DOHH2 (cell line): ENCODE measurements at regions not wholly inside any gene's neighbourhood (a gene's known extent, or its start where the extent isn't known, plus 50 kb on each side); places are given as distances from the start of the nearest gene placed in this dataset.

ENCODE experiments used
- H3F3A ChIP-seq: fragments of 200-600 bp; sonication (generic), shearing (Covaris generic); 2 replicates; pipeline ENCODE4 v1.6.0; 2016; ENCODE audit warnings: antibody characterized with exemption, mild to moderate bottlenecking; ENCODE audit not compliant: control insufficient read depth, insufficient read depth
- H3K27ac ChIP-seq: fragments of 200-600 bp; sonication (generic); 2 replicates; pipeline ENCODE4 v1.5.1; 2014; ENCODE audit warnings: low read depth, mild to moderate bottlenecking, low read length, moderate library complexity
- H3K27me3 ChIP-seq: fragments of 200-600 bp; sonication (generic); 2 replicates; pipeline ENCODE4 v1.6.1; 2014; ENCODE audit warnings: mild to moderate bottlenecking, low read length, mixed read lengths; ENCODE audit not compliant: control insufficient read depth
- H3K36me3 ChIP-seq: fragments of 200-600 bp; sonication (generic); 2 replicates; pipeline ENCODE4 v1.6.1; 2014; ENCODE audit warnings: mild to moderate bottlenecking, low read length, moderate library complexity, mixed read lengths; ENCODE audit not compliant: control insufficient read depth
- H3K4me1 ChIP-seq: fragments of 200-600 bp; sonication (generic); 2 replicates; pipeline ENCODE4 v1.6.1; 2014; ENCODE audit warnings: mild to moderate bottlenecking, low read length, mixed read lengths; ENCODE audit not compliant: control insufficient read depth
- H3K4me2 ChIP-seq: fragments of 200-600 bp; sonication (generic); 2 replicates; pipeline ENCODE4 v1.6.0; 2014; ENCODE audit warnings: mild to moderate bottlenecking, low read length, moderate library complexity
- H3K4me3 ChIP-seq: fragments of 200-600 bp; sonication (generic); 2 replicates; pipeline ENCODE4 v1.5.1; 2014; ENCODE audit warnings: mild to moderate bottlenecking, low read length, mixed read lengths
- H3K79me2 ChIP-seq: fragments of 200-600 bp; sonication (generic); 2 replicates; pipeline ENCODE4 v1.6.1; 2014; ENCODE audit warnings: mild to moderate bottlenecking, low read length, mixed read lengths; ENCODE audit not compliant: control insufficient read depth
- H3K9me2 ChIP-seq: fragments of 200-600 bp; sonication (generic); replicated peaks from 2 replicates; pipeline ENCODE4 v1.6.1; 2014; ENCODE audit warnings: mild to moderate bottlenecking, low read length, mixed read lengths; ENCODE audit not compliant: control insufficient read depth
- H3K9me3 ChIP-seq: fragments of 200-600 bp; sonication (generic); 2 replicates; pipeline ENCODE4 v1.6.1; 2014; ENCODE audit warnings: antibody characterized with exemption, low read length, mixed read lengths; ENCODE audit not compliant: control insufficient read depth, insufficient read depth
- H4K20me1 ChIP-seq: fragments of 200-600 bp; sonication (generic); 2 replicates; pipeline ENCODE4 v1.6.0; 2014; ENCODE audit warnings: low read depth, mild to moderate bottlenecking, antibody characterized with exemption, low read length, moderate library complexity; ENCODE audit not compliant: control insufficient read depth, insufficient read depth
- EZH2phosphoT487 ChIP-seq: fragments of 200-600 bp; sonication (generic); IDR thresholded peaks from 2 replicates; pipeline ENCODE4 v1.6.1; 2017; ENCODE audit warnings: borderline replicate concordance, mild to moderate bottlenecking, antibody characterized with exemption, low read length, moderate library complexity, mixed read lengths
- TF ChIP-seq, protein P1 (sequence below): fragments of 200-600 bp; sonication (generic); IDR thresholded peaks from one replicate; pipeline ENCODE4 v1.5.1; 2014; ENCODE audit warnings: antibody characterized with exemption, mild to moderate bottlenecking, low read depth, low read length; ENCODE audit not compliant: poor library complexity, severe bottlenecking

GRCh38 chr14:84068288-84068687, 1461.7 kb upstream of the FLRT2 start:
- no peak overlapping the region for H3K4me2 ChIP-seq

GRCh38 chr14:84071061-84071460, 1458.9 kb upstream of the FLRT2 start:
- Histone ChIP-seq H3K4me3 (no peak overlapping the region), H3K36me3 (no peaks in the 10 kb centered on the region), H3F3A (no peaks in the 10 kb centered on the region), H4K20me1 (no peaks in the 10 kb centered on the region), H3K27ac (no peak overlapping the region), H3K4me1 (no peaks in the 10 kb centered on the region), H3K79me2 (no peaks in the 10 kb centered on the region), H3K9me2 (no peaks in the 10 kb centered on the region), H3K4me2 (no peak overlapping the region), H3K9me3 (no peaks in the 10 kb centered on the region), H3K27me3 (no peaks in the 10 kb centered on the region)
- TF ChIP-seq, protein P1, sequence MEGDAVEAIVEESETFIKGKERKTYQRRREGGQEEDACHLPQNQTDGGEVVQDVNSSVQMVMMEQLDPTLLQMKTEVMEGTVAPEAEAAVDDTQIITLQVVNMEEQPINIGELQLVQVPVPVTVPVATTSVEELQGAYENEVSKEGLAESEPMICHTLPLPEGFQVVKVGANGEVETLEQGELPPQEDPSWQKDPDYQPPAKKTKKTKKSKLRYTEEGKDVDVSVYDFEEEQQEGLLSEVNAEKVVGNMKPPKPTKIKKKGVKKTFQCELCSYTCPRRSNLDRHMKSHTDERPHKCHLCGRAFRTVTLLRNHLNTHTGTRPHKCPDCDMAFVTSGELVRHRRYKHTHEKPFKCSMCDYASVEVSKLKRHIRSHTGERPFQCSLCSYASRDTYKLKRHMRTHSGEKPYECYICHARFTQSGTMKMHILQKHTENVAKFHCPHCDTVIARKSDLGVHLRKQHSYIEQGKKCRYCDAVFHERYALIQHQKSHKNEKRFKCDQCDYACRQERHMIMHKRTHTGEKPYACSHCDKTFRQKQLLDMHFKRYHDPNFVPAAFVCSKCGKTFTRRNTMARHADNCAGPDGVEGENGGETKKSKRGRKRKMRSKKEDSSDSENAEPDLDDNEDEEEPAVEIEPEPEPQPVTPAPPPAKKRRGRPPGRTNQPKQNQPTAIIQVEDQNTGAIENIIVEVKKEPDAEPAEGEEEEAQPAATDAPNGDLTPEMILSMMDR, result no peak
- TF ChIP-seq EZH2phosphoT487, result no peak

More at GRCh38 chr14:84068288-84068687, 1461.7 kb upstream of the FLRT2 start:
- Histone ChIP-seq H3K27me3 (no peaks in the 10 kb centered on the region), H3F3A (no peaks in the 10 kb centered on the region), H3K79me2 (no peaks in the 10 kb centered on the region), H3K9me3 (no peaks in the 10 kb centered on the region), H3K4me1 (no peaks in the 10 kb centered on the region), H4K20me1 (no peaks in the 10 kb centered on the region), H3K27ac (no peak overlapping the region), H3K9me2 (no peaks in the 10 kb centered on the region), H3K4me3 (no peak overlapping the region), H3K36me3 (no peaks in the 10 kb centered on the region)
- TF ChIP-seq EZH2phosphoT487, result no peak
- TF ChIP-seq, protein P1, result no peak

- Histone ChIP-seq H3K4me2 (no peak overlapping the region), H3F3A (no peaks in the 10 kb centered on the region), H3K27me3 (no peaks in the 10 kb centered on the region), H4K20me1 (no peaks in the 10 kb centered on the region), H3K27ac (no peak overlapping the region), H3K4me1 (no peaks in the 10 kb centered on the region), H3K4me3 (no peak overlapping the region), H3K79me2 (no peaks in the 10 kb centered on the region), H3K9me2 (no peaks in the 10 kb centered on the region), H3K36me3 (no peaks in the 10 kb centered on the region), H3K9me3 (no peaks in the 10 kb centered on the region)
- TF ChIP-seq, protein P1, result no peak
- TF ChIP-seq EZH2phosphoT487, result no peak
Observed at GRCh38 chr14:84074626-84075025, 1455.3 kb upstream of the FLRT2 start.

DNA sequence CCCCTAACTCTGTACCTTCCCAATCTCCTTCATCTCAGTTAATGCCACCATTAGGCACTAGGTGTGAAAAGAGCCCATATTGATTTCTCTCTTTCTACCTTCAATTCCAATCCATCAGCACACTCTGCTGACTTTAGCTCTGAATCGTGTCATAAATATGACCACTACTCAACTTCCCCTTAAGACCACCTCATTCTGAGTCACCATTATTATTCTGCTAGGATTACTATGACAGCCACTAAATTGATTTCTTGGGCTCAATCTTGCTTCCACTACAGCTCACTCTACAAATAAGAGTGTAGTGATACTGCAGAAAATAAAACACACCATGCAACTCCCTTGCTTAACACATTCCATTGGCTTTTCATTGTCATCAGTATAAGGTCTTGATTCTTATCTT, 1449.0 kb upstream of the FLRT2 start:
- no peak for TF ChIP-seq EZH2phosphoT487
- TF ChIP-seq, protein P1, result no peak
- H3K27me3 ChIP-seq, result no peaks in the 10 kb centered on the region
- H3K36me3 ChIP-seq, result no peaks in the 10 kb centered on the region
- no peaks in the 10 kb centered on the region for H3K79me2 ChIP-seq
- H3K4me3 ChIP-seq, result no peak overlapping the region
- H3K4me2 ChIP-seq, result no peak overlapping the region
- H3F3A ChIP-seq, result no peaks in the 10 kb centered on the region
- H3K9me2 ChIP-seq, result no peaks in the 10 kb centered on the region
- no peak overlapping the region for H3K27ac ChIP-seq
- H3K9me3 ChIP-seq, result no peaks in the 10 kb centered on the region
- no peaks in the 10 kb centered on the region for H4K20me1 ChIP-seq
- no peaks in the 10 kb centered on the region for H3K4me1 ChIP-seq
